ENCODE measurements at regions not wholly inside any gene's neighbourhood (a gene's known extent, or its start where the extent isn't known, plus 50 kb on each side); places are given as distances from the start of the nearest gene placed in this dataset.

GRCh38 chrX:727738-728621 is 97.4 kb downstream of the SHOX start:
- Mint-ChIP-seq H3K27ac (no peak overlapping the region), H3K9me3 (peaks cover 26% of the 10 kb centered on the region), H3K4me3 (no peak overlapping the region), H3K36me3 (ENCODE audit: low read depth) (no peaks in the 10 kb centered on the region), H3K4me1 (peaks cover 5% of the 10 kb centered on the region), H3K27me3 (ENCODE audit: low read depth, poor library complexity) (peaks cover 10% of the 10 kb centered on the region)
- peak; percentile 53 for DNase-seq
- peak; percentile 52 for TF ChIP-seq CTCF (IDR thresholded peaks at IDR 0.05)

GRCh38 chrX:725971-726370 is 95.4 kb downstream of the SHOX start:
- Mint-ChIP-seq H3K4me1 (peaks cover 12% of the 10 kb centered on the region), H3K27me3 (ENCODE audit: low read depth, poor library complexity) (peaks cover 9% of the 10 kb centered on the region), H3K9me3 (peaks cover 26% of the 10 kb centered on the region), H3K27ac (no peak overlapping the region), H3K4me3 (no peak overlapping the region), H3K36me3 (ENCODE audit: low read depth) (no peaks in the 10 kb centered on the region)
- TF ChIP-seq CTCF (IDR thresholded peaks at IDR 0.05): no peak
- DNase-seq: no peak

- Mint-ChIP-seq H3K27me3 (ENCODE audit: low read depth, poor library complexity) (peaks cover 5% of the 10 kb centered on the region), H3K9me3 (peaks cover 26% of the 10 kb centered on the region), H3K4me3 (no peak overlapping the region), H3K4me1 (peaks cover 23% of the 10 kb centered on the region), H3K27ac (no peak overlapping the region), H3K36me3 (ENCODE audit: low read depth) (no peaks in the 10 kb centered on the region)
- DNase-seq: no peak
- no peak for TF ChIP-seq CTCF (IDR thresholded peaks at IDR 0.05)
These were observed 93.7 kb downstream of the SHOX start for GRCh38 chrX:724256-724655.

GRCh38 chrX:723781-724180 is 93.2 kb downstream of the SHOX start:
- no peak for TF ChIP-seq CTCF (IDR thresholded peaks at IDR 0.05)
- H3K4me1 Mint-ChIP-seq: peaks cover 23% of the 10 kb centered on the region
- no peak overlapping the region for H3K4me3 Mint-ChIP-seq
- H3K27me3 Mint-ChIP-seq (ENCODE audit: low read depth, poor library complexity): peaks cover 5% of the 10 kb centered on the region
- no peak for DNase-seq
- H3K9me3 Mint-ChIP-seq: peaks cover 26% of the 10 kb centered on the region
- H3K27ac Mint-ChIP-seq: no peak overlapping the region
- no peaks in the 10 kb centered on the region for H3K36me3 Mint-ChIP-seq (ENCODE audit: low read depth)

GRCh38 chrX:721354-721753 is 90.8 kb downstream of the SHOX start:
- no peak overlapping the region for H3K4me3 Mint-ChIP-seq
- no peak for DNase-seq
- H3K36me3 Mint-ChIP-seq (ENCODE audit: low read depth): no peaks in the 10 kb centered on the region
- H3K27ac Mint-ChIP-seq: peak overlapping the region; percentile 14
- peaks cover 11% of the 10 kb centered on the region for H3K27me3 Mint-ChIP-seq (ENCODE audit: low read depth, poor library complexity)
- TF ChIP-seq CTCF (IDR thresholded peaks at IDR 0.05): no peak
- H3K9me3 Mint-ChIP-seq: peaks cover 39% of the 10 kb centered on the region
- H3K4me1 Mint-ChIP-seq: peaks cover 18% of the 10 kb centered on the region

GRCh38 chrX:720825-721224 is 90.2 kb downstream of the SHOX start:
- peaks cover 35% of the 10 kb centered on the region for H3K9me3 Mint-ChIP-seq
- no peak overlapping the region for H3K27ac Mint-ChIP-seq
- DNase-seq: no peak
- no peak overlapping the region for H3K4me3 Mint-ChIP-seq
- H3K27me3 Mint-ChIP-seq (ENCODE audit: low read depth, poor library complexity): peaks cover 13% of the 10 kb centered on the region
- H3K36me3 Mint-ChIP-seq (ENCODE audit: low read depth): no peaks in the 10 kb centered on the region
- H3K4me1 Mint-ChIP-seq: peaks cover 18% of the 10 kb centered on the region
- no peak for TF ChIP-seq CTCF (IDR thresholded peaks at IDR 0.05)
